Activated CD4-positive, alpha-beta T cell treated with anti-CD3 and anti-CD28 coated beads, Interleukin-2, amount 10 ng/mL, durations not matched to agents 7 days and 5 days (primary cell): ENCODE measurements at regions not wholly inside any gene's neighbourhood (a gene's known extent, or its start where the extent isn't known, plus 50 kb on each side); places are given as distances from the start of the nearest gene placed in this dataset.

ENCODE experiments used
- CTCF ChIA-PET: fragments of 350-600 bp; sonication (Branson Sonifier 250); formaldehyde crosslinking; loops from one replicate; lab custom pipeline; 2021; ENCODE audit warnings: antibody characterized with exemption; lab: Charles Lee
- POLR2A ChIA-PET: fragments of 350-600 bp; sonication (Branson Sonifier 250); formaldehyde crosslinking; loops from one replicate; lab custom pipeline; 2021; ENCODE audit warnings: antibody characterized with exemption; lab: Charles Lee
- DNase-seq: peaks from one replicate; pipeline ENCODE4 v3.0.0-alpha.2; 2020
- H3K27ac Mint-ChIP-seq: one replicate; pipeline ENCODE4 v1.8.0; 2021; ENCODE audit warnings: mild to moderate bottlenecking, moderate library complexity, mixed read lengths
- H3K27me3 Mint-ChIP-seq: one replicate; pipeline ENCODE4 v1.8.0; 2021; ENCODE audit warnings: mixed read lengths
- H3K36me3 Mint-ChIP-seq: one replicate; pipeline ENCODE4 v1.8.0; 2021; ENCODE audit warnings: low read depth, mixed read lengths
- H3K4me1 Mint-ChIP-seq: one replicate; pipeline ENCODE4 v1.8.0; 2021; ENCODE audit warnings: mixed read lengths
- H3K4me3 Mint-ChIP-seq: one replicate; pipeline ENCODE4 v1.8.0; 2021; ENCODE audit warnings: mild to moderate bottlenecking, moderate library complexity, mixed read lengths
- H3K9me3 Mint-ChIP-seq: one replicate; pipeline ENCODE4 v1.8.0; 2021; ENCODE audit warnings: mixed read lengths

DNA sequence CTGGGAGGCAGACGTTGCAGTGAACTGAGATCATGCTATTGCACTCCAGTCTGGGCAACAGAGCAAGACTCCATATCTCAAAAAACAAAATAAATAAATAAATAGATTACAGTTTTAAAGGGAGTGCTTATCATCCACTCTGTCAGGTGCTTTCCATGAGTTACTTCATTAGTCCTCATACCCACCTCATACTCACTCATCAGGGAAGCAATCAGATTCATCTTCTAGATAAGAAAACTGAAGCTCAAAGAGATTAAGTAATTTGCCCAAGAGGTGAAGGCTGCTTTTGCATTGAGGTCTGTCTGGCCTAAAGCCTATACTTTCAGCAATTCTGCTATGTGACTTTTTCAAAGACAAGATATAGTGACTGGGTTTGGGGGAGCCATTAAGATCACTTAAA, 101.0 kb downstream of the RASSF10 start:
- no peak for DNase-seq
- no peaks in the 10 kb centered on the region for H3K9me3 Mint-ChIP-seq
- POLR2A ChIA-PET, result no interaction called here
- H3K36me3 Mint-ChIP-seq, result no peaks in the 10 kb centered on the region
- no peak overlapping the region for H3K4me3 Mint-ChIP-seq
- peaks cover 14% of the 10 kb centered on the region for H3K27me3 Mint-ChIP-seq
- H3K4me1 Mint-ChIP-seq, result peaks cover 14% of the 10 kb centered on the region
- no peak overlapping the region for H3K27ac Mint-ChIP-seq
- CTCF ChIA-PET, result interaction anchor here (1.6 kb wide), 1 partner anchor 10 kb away, joined by 3 read pairs; no protein-coding TSS in a partner anchor

DNA sequence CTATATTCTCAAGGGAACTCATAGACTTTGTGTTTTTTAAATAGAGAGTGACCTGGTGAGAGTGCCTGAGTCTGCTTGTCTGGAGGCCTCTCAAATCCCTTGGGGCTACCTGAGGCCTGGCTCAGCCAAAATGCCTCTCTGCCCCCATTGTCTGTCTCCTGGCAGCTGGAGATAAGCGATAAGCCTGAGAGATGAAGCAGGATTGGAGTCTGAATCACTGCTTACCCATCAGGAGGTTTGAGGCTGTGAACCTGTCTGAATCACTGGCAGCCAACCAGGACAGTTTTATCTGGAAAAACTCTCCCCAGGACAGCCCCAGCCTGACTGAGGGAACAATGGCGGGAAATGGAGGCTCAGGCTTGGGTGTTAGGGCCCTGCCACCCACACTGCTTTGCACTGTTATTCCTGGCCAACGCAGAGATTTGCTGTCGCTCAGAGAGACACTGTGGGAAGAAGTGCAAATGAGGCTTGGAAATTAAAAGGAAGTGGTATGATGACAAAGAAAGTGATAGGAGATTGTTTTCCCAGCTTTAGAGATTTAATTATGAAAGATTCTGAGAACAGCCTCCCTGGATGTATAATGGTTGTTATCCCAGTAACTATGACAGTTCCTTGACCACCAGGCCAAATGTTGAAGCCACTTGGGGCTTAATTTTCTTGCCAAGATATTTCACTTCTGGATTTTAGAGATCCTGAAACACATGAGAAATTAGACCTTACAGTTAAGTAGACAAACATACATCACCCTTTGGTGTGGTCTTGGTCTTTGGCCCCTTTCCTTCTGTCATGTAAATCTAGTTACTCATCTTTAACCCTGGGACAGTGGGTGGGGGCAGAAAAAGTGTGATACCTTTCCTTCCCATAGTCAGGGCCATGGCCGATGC, 102.1 kb downstream of the RASSF10 start:
- ChIA-PET POLR2A (no interaction called here), CTCF (no interaction called here)
- peaks cover 14% of the 10 kb centered on the region for H3K27me3 Mint-ChIP-seq
- H3K36me3 Mint-ChIP-seq, result no peaks in the 10 kb centered on the region
- no peak overlapping the region for H3K27ac Mint-ChIP-seq
- no peak overlapping the region for H3K4me3 Mint-ChIP-seq
- no peaks in the 10 kb centered on the region for H3K9me3 Mint-ChIP-seq
- DNase-seq, result no peak
- H3K4me1 Mint-ChIP-seq, result peaks cover 14% of the 10 kb centered on the region

DNA sequence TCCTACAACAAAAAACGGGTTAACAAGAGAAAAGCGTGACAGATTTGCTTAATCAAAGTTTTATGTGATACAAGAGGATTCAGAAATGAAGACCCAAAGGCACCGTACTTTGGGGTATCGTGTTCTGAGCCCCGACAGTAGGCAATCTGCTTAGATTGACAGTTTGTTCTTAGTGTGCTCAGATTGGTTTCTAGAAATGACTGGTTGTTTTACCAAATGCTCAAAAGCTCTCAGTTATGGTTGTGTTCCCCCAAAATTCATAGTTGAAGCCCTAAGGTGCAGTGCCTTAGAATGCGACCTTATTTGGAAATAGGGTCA, 102.7 kb downstream of the RASSF10 start:
- ChIA-PET CTCF (no interaction called here), POLR2A (interaction anchor here (0.7 kb wide), 1 partner anchor 1383 kb away, joined by 4 read pairs; no protein-coding TSS in a partner anchor)
- H3K9me3 Mint-ChIP-seq, result no peaks in the 10 kb centered on the region
- peaks cover 14% of the 10 kb centered on the region for H3K4me1 Mint-ChIP-seq
- peaks cover 19% of the 10 kb centered on the region for H3K27me3 Mint-ChIP-seq
- no peak overlapping the region for H3K4me3 Mint-ChIP-seq
- DNase-seq, result no peak
- H3K36me3 Mint-ChIP-seq, result no peaks in the 10 kb centered on the region
- no peak overlapping the region for H3K27ac Mint-ChIP-seq

DNA sequence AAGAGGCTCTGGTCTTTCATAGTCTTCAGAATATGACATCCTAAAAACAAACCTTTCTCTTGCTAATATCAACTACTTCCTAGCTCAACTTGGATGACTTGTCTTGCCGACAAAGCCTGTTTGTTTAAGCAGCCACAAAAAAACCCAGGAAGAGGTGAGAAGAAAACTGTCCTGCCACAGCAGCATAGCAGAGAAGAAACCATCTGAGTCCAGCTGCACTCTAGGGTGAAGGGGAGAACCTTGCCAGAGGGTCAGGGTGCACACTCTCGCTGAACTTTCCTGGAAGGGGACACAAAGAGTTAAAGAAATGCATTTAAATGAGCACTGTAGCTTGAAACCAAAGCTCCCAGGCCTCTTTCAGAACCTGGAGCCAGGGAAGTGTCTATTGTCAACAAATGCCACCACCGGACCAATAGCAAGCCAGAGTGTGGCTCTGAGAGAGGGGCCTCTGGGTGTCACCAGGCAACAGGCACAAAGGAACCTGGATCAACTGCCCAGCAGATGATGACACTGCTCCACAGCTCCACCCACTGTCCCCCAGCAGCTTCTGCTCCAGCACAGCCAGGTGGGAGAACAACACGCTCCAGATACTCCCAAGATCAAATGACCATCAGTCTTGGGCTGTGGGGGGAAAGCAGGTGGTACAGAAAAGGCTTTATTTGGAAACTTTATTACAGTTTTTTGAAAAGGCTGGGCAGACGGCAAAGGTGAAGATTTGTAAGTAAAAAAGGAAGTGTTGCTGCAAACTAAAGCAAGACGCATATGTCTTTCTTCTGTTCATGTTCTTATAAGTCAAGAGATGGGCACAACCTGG, 105.7 kb downstream of the RASSF10 start:
- no peaks in the 10 kb centered on the region for H3K9me3 Mint-ChIP-seq
- no peaks in the 10 kb centered on the region for H3K36me3 Mint-ChIP-seq
- no peak for DNase-seq
- CTCF ChIA-PET, result interaction anchor here (0.6 kb wide), 1 partner anchor 9 kb away, joined by 3 read pairs; no protein-coding TSS in a partner anchor
- peaks cover 14% of the 10 kb centered on the region for H3K4me1 Mint-ChIP-seq
- POLR2A ChIA-PET, result no interaction called here
- no peak overlapping the region for H3K4me3 Mint-ChIP-seq
- H3K27ac Mint-ChIP-seq, result no peak overlapping the region
- peaks cover 27% of the 10 kb centered on the region for H3K27me3 Mint-ChIP-seq

DNA sequence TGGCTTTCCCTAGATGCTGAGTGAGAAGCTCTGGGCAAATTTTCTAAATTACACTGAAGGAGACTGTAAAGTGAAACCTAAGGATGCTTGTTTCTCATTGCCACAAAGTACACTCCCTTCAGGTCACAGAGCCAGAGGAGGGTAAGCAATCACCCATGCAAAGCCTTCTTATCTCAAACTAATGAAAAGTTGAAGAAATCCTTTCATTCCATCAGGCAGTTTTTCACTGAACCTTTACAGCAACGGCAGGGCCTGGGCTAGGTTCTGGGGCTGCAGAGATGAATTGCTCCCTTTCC, 106.2 kb downstream of the RASSF10 start:
- ChIA-PET POLR2A (no interaction called here), CTCF (interaction anchor here (0.6 kb wide), 1 partner anchor 9 kb away, joined by 3 read pairs; no protein-coding TSS in a partner anchor)
- Mint-ChIP-seq H3K9me3 (no peaks in the 10 kb centered on the region), H3K36me3 (no peaks in the 10 kb centered on the region), H3K4me1 (peaks cover 14% of the 10 kb centered on the region), H3K27ac (no peak overlapping the region), H3K4me3 (no peak overlapping the region), H3K27me3 (peaks cover 27% of the 10 kb centered on the region)
- DNase-seq, result no peak

DNA sequence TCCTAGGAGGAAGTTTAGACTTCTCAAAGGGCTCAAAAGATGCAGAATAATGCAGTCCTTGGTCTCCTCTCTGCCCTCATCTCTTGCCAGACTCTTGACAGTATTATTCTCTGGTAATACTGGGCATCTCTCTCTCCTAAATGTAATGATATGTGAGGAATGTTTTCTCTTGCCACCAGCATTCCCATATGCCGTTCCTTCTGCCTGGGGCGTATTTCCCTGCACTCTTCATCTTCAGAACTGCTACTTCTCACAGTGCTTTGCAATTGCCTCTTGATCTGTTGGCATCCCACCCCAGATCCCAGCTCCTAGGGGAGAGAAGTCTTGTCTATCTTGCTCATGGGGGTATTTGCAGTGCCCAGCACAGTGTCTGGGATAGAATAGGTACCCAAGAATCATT, 107.4 kb downstream of the RASSF10 start:
- POLR2A ChIA-PET, result no interaction called here
- H3K4me1 Mint-ChIP-seq, result peaks cover 14% of the 10 kb centered on the region
- H3K36me3 Mint-ChIP-seq, result no peaks in the 10 kb centered on the region
- peaks cover 27% of the 10 kb centered on the region for H3K27me3 Mint-ChIP-seq
- no peak overlapping the region for H3K27ac Mint-ChIP-seq
- DNase-seq, result no peak
- H3K4me3 Mint-ChIP-seq, result no peak overlapping the region
- no peaks in the 10 kb centered on the region for H3K9me3 Mint-ChIP-seq
- CTCF ChIA-PET, result no interaction called here

DNA sequence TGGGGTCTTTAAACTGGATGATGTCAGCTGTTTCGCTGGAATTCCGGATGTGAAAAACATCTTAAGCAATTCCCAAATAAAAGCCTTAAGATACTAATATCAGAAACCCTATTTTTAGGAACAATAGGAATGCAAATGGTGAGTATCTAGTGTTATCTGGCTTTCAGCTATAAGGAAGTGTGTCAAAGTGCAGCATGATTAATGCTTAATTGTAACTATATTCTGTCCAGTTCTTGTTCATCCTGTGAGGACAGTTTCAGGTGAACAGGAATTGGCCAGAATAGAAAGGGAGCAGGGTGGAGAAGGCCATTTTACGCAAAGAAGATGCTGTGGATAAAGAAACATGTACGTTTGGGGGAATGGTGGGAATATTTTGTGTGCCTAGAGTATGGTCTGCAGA, 108.2 kb downstream of the RASSF10 start:
- no peaks in the 10 kb centered on the region for H3K36me3 Mint-ChIP-seq
- peaks cover 28% of the 10 kb centered on the region for H3K27me3 Mint-ChIP-seq
- ChIA-PET POLR2A (no interaction called here), CTCF (no interaction called here)
- no peak overlapping the region for H3K4me3 Mint-ChIP-seq
- no peak overlapping the region for H3K27ac Mint-ChIP-seq
- DNase-seq, result no peak
- peaks cover 7% of the 10 kb centered on the region for H3K4me1 Mint-ChIP-seq
- H3K9me3 Mint-ChIP-seq, result no peaks in the 10 kb centered on the region

DNA sequence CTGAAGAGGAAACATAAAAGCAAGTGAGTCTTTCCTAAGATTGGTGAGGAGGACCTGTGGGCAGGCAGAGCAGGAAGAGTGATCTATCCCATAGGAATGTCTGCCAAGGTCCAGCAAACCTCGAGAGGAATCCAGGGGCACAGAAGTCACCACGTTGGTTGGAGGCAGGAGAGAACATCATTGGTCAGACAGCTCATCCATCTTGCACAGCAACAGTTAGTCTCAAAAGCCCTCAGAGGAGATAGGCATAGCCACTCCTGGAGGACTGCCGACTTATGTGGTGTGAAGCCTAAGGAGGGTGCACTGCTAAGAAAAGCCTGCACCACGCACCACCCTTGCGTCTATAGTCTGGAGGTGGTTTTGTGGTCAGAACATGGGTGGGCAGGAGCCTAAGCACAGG, 109.1 kb downstream of the RASSF10 start:
- POLR2A ChIA-PET, result no interaction called here
- Mint-ChIP-seq H3K9me3 (no peaks in the 10 kb centered on the region), H3K27ac (no peak overlapping the region), H3K36me3 (no peaks in the 10 kb centered on the region), H3K27me3 (peaks cover 34% of the 10 kb centered on the region), H3K4me1 (no peaks in the 10 kb centered on the region), H3K4me3 (no peak overlapping the region)
- no peak for DNase-seq
- CTCF ChIA-PET, result no interaction called here

DNA sequence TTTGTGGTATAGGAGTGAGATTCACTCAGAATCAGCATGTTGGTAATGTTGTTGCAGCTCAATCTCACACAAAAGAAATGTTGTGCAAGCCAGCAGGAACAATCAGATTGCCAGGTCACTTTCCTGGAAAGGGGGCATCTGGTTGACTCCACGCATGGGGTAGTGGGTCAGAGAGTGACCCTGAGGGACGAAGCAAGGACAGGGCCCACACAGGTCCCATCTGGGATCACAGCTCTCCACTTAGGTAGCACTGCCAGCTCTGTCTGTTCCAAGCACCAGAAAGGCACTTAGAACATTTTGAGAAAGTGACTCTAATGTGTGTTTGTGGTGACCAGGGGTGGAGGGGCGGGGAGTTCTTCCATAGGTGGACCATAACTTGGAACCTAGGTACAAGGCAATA, 109.5 kb downstream of the RASSF10 start:
- ChIA-PET POLR2A (no interaction called here), CTCF (interaction anchor here (1.5 kb wide), 1 partner anchor 27 kb away, joined by 4 read pairs; no protein-coding TSS in a partner anchor)
- H3K27ac Mint-ChIP-seq, result no peak overlapping the region
- DNase-seq, result no peak
- no peaks in the 10 kb centered on the region for H3K9me3 Mint-ChIP-seq
- no peak overlapping the region for H3K4me3 Mint-ChIP-seq
- no peaks in the 10 kb centered on the region for H3K36me3 Mint-ChIP-seq
- peaks cover 36% of the 10 kb centered on the region for H3K27me3 Mint-ChIP-seq
- no peaks in the 10 kb centered on the region for H3K4me1 Mint-ChIP-seq

DNA sequence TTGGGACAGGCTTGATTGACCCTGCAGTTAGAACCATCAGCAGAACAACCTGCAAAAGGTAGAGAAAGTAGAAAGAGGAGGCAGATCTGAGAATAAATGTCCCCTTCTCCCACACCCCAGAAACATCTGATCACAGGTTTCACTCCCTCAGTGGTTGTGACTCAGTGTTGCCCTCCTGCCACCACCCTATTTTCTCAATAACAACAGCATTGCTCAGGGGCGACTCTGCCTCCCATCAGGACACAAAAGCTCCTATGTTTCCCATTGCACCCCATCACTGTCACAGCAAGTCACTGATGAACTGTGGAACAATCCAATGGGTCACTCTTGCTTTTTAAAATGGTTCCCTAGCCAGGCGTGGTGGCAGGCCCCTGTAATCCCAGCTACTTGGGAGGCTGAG, 110.2 kb downstream of the RASSF10 start:
- CTCF ChIA-PET, result interaction anchor here (1.0 to 1.5 kb wide), 2 partner anchors 10 to 27 kb away, joined by 3 to 4 read pairs; no protein-coding TSS in a partner anchor
- H3K27me3 Mint-ChIP-seq, result peaks cover 42% of the 10 kb centered on the region

DNA sequence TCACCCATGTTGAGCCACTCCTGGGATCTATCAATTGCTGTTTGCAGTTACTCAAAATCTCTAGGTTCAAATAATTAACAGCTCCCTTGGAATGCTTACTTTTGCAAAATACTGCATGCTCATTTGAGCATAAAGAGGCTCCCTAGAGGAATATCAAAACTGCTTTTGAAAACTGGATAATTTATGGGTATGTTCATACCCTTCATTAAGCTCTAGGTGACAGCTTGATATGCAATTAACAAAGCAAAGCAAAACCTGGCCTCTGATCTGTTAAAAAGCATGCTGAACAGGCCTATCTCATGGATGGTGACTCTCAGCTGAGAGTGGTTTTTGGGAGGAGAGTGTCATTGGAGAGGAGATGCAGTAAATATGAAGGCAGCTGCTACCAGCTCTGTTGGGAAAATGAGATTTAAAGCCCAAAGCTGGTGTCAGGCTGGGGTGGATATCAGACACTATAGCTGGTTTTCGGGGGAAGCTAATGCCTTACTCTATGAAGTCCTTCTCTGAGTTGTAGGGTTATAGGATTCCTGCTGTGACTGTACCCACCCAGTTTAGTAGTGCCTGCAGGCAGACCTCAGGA, 110.9 kb downstream of the RASSF10 start:
- no peaks in the 10 kb centered on the region for H3K9me3 Mint-ChIP-seq
- CTCF ChIA-PET, result interaction anchor here (1.0 to 1.5 kb wide), 2 partner anchors 11 to 26 kb away, joined by 3 to 4 read pairs; no protein-coding TSS in a partner anchor
- no peaks in the 10 kb centered on the region for H3K36me3 Mint-ChIP-seq
- no peak for DNase-seq
- H3K4me3 Mint-ChIP-seq, result no peak overlapping the region
- no peaks in the 10 kb centered on the region for H3K4me1 Mint-ChIP-seq
- POLR2A ChIA-PET, result no interaction called here
- peaks cover 46% of the 10 kb centered on the region for H3K27me3 Mint-ChIP-seq
- no peak overlapping the region for H3K27ac Mint-ChIP-seq

More for the DNA sequence above, 110.2 kb downstream of the RASSF10 start:
- POLR2A ChIA-PET, result no interaction called here
- Mint-ChIP-seq H3K9me3 (no peaks in the 10 kb centered on the region), H3K4me3 (no peak overlapping the region), H3K36me3 (no peaks in the 10 kb centered on the region), H3K27ac (no peak overlapping the region), H3K4me1 (no peaks in the 10 kb centered on the region)
- DNase-seq, result no peak

DNA sequence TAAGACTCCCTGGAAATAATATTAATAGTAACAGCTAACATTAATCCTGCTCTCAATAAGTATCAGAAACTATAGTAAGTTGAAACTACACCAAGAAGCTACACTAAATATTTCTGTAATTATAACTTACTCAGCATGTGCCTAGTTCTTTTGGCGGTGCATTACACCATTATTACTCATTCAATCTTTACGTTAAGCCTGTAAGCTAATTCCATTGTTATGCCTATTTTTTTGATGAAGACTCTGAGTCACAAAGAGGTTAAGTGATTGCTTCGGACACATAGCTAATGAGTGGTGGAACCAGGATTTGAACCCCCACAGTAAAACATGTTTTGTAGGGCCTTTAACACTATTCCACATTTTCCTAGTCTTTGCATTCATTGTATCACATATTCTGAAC, 111.6 kb downstream of the RASSF10 start:
- ChIA-PET POLR2A (no interaction called here), CTCF (no interaction called here)
- Mint-ChIP-seq H3K27ac (no peak overlapping the region), H3K9me3 (no peaks in the 10 kb centered on the region), H3K4me1 (no peaks in the 10 kb centered on the region), H3K27me3 (peaks cover 43% of the 10 kb centered on the region), H3K36me3 (no peaks in the 10 kb centered on the region), H3K4me3 (no peak overlapping the region)
- DNase-seq, result no peak

DNA sequence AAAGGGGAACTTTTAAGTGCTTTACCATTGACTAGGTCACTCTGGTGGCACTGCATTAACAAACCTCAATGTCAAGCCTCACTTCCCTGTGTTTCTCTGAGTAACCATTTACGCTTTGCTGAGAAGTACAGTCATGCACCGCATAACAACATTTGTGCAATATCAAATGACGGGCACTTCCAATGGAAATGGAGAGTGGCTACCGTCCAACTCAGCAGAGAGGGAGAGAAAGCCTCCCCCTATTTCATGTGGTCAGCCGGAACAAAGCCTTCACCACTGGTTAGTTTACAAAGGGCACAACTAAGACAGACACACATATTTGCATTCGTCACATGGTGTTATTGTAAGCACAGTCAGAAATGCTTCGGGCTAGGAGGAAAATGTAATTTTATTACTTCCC, 117.3 kb downstream of the RASSF10 start:
- peaks cover 30% of the 10 kb centered on the region for H3K27me3 Mint-ChIP-seq
- DNase-seq, result no peak
- H3K4me1 Mint-ChIP-seq, result no peaks in the 10 kb centered on the region
- ChIA-PET POLR2A (no interaction called here), CTCF (no interaction called here)
- H3K9me3 Mint-ChIP-seq, result no peaks in the 10 kb centered on the region
- H3K4me3 Mint-ChIP-seq, result no peak overlapping the region
- no peaks in the 10 kb centered on the region for H3K36me3 Mint-ChIP-seq
- H3K27ac Mint-ChIP-seq, result no peak overlapping the region
